Upper lobe of left lung (tissue), 4 donors: ENCODE measurements at regions not wholly inside any gene's neighbourhood (a gene's known extent, or its start where the extent isn't known, plus 50 kb on each side); places are given as distances from the start of the nearest gene placed in this dataset.

Source experiments
- POLR2A ChIP-seq, 4 donors: fragments of 450-650 bp; IDR thresholded peaks; one replicate each; pipeline ENCODE4 v1.5.1; 2016 to 2017; ENCODE audit warnings: antibody characterized with exemption in 4 of 4, mild to moderate bottlenecking in 2 of 4
- TF ChIP-seq, protein P1 (sequence below), 6 experiments: fragments of 450-650 bp in 4 of 6; fragments of 200-600 bp in 2 of 6; sonication (generic) in 2 of 6; IDR thresholded peaks; one replicate each; pipeline ENCODE4 v1.5.1; 2016 to 2019; ENCODE audit warnings: antibody characterized with exemption in 6 of 6

DNA sequence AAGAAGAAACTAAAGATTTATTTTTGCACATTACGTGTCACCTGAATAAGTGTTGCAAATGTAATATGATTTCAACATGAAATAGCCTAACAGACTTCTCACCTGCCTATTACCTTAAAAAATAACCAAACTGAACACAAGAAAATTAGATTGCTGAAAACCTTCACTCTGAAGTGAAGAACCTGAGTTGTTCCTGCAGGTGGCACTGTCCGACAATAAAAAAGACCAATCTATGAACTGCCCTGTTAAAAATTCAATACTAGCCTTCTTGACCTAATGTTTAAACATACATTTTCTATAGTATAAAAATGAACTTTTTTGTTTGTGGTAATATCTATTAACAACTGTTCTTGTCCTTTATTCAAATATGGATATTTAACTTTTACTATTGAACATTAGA lies 69.2 kb upstream of the PNPLA4 start:
- TF ChIP-seq, protein P1, sequence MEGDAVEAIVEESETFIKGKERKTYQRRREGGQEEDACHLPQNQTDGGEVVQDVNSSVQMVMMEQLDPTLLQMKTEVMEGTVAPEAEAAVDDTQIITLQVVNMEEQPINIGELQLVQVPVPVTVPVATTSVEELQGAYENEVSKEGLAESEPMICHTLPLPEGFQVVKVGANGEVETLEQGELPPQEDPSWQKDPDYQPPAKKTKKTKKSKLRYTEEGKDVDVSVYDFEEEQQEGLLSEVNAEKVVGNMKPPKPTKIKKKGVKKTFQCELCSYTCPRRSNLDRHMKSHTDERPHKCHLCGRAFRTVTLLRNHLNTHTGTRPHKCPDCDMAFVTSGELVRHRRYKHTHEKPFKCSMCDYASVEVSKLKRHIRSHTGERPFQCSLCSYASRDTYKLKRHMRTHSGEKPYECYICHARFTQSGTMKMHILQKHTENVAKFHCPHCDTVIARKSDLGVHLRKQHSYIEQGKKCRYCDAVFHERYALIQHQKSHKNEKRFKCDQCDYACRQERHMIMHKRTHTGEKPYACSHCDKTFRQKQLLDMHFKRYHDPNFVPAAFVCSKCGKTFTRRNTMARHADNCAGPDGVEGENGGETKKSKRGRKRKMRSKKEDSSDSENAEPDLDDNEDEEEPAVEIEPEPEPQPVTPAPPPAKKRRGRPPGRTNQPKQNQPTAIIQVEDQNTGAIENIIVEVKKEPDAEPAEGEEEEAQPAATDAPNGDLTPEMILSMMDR (IDR thresholded peaks at IDR 0.05): peak in 5 of 6 experiments; percentile 35 to 62 (median 46)
- TF ChIP-seq POLR2A (IDR thresholded peaks at IDR 0.05): no peak
